PC-9 (cell line): ENCODE measurements at regions not wholly inside any gene's neighbourhood (a gene's known extent, or its start where the extent isn't known, plus 50 kb on each side); places are given as distances from the start of the nearest gene placed in this dataset.
"Not testable (repeated sequence)": the region's sequence is repeated elsewhere in the genome, so short reads cannot be mapped to it uniquely, and the experiment has no call there.

Experiments
- BruUV-seq: library from RNA; stranded (reverse); fragments of 400-500 nt; replicated peaks from 2 replicates; lab custom pipeline; 2021; lab: Mats Ljungman, UMichigan
- CTCF ChIA-PET: fragments of 300-600 bp; sonication (Branson Sonifier 250); formaldehyde crosslinking; loops from one replicate; lab custom pipeline; 2022; ENCODE audit warnings: antibody characterized with exemption; lab: Charles Lee
- POLR2A ChIA-PET: fragments of 300-600 bp; sonication (Branson Sonifier 250); formaldehyde crosslinking; loops from one replicate; lab custom pipeline; 2022; ENCODE audit warnings: antibody characterized with exemption; ENCODE audit not compliant: unreplicated experiment; lab: Charles Lee
- DNase-seq, 2 experiments: peaks; one replicate each; pipeline versions ENCODE4 v3.0.0 to v3.0.0-alpha.2; 2015 to 2022; ENCODE audit warnings: mixed read lengths in 1 of 2
- H2AFZ ChIP-seq: fragments of 200-600 bp; sonication (generic); 2 replicates; pipeline ENCODE4 v1.8.1; 2017; ENCODE audit warnings: antibody characterized with exemption
- H3F3A ChIP-seq: fragments of 200-600 bp; sonication (generic); 2 replicates; pipeline ENCODE4 v1.8.1; 2017; ENCODE audit warnings: antibody characterized with exemption, mild to moderate bottlenecking, low read depth; ENCODE audit not compliant: insufficient read depth
- H3K27ac ChIP-seq: fragments of 200-600 bp; sonication (generic); 2 replicates; pipeline ENCODE4 v1.6.1; 2016; ENCODE audit warnings: mixed run types
- H3K27me3 ChIP-seq: fragments of 200-600 bp; sonication (generic); 2 replicates; pipeline ENCODE4 v1.6.1; 2016; ENCODE audit warnings: low read depth, mixed run types; ENCODE audit not compliant: insufficient read depth
- H3K36me3 ChIP-seq: fragments of 200-600 bp; sonication (generic); 2 replicates; pipeline ENCODE4 v1.6.1; 2016; ENCODE audit warnings: low read depth, mixed run types
- H3K4me1 ChIP-seq: fragments of 200-600 bp; sonication (generic); replicated peaks from 2 replicates; pipeline ENCODE4 v1.6.1; 2016; ENCODE audit warnings: mixed run types; ENCODE audit not compliant: insufficient read depth
- H3K4me2 ChIP-seq: fragments of 200-600 bp; sonication (generic); 2 replicates; pipeline ENCODE4 v1.6.1; 2017; ENCODE audit warnings: mixed run types
- H3K4me3 ChIP-seq: fragments of 200-600 bp; sonication (generic); 2 replicates; pipeline ENCODE4 v1.6.1; 2016; ENCODE audit warnings: mixed run types
- H3K79me2 ChIP-seq: fragments of 200-600 bp; sonication (generic); 2 replicates; pipeline ENCODE4 v1.6.1; 2017; ENCODE audit warnings: low read depth, mixed run types
- H3K9me2 ChIP-seq: fragments of 200-600 bp; sonication (generic); 2 replicates; pipeline ENCODE4 v1.8.1; 2017; ENCODE audit warnings: mild to moderate bottlenecking; ENCODE audit not compliant: insufficient read depth
- H3K9me3 ChIP-seq: fragments of 200-600 bp; sonication (generic); 2 replicates; pipeline ENCODE4 v1.8.1; 2016; ENCODE audit warnings: low read depth; ENCODE audit not compliant: insufficient read depth
- H4K20me1 ChIP-seq: fragments of 200-600 bp; sonication (generic); 2 replicates; pipeline ENCODE4 v1.8.1; 2017; ENCODE audit not compliant: insufficient read depth
- EZH2 ChIP-seq: fragments of 200-600 bp; sonication (generic); IDR thresholded peaks from 2 replicates; pipeline ENCODE4 v1.8.0; 2017; ENCODE audit warnings: antibody characterized with exemption, low read depth
- intact Hi-C: fragments of 100-400 bp; cut with micrococcal nuclease; formaldehyde crosslinking; loops from one replicate; pipeline ENCODE4 v1.10.0; 2022; ENCODE audit not compliant: unreplicated experiment
- TF ChIP-seq, protein P1 (sequence below): fragments of 200-600 bp; sonication (generic); conservative IDR thresholded peaks from 2 replicates; pipeline ENCODE4 v1.6.1; 2017; ENCODE audit warnings: mixed run types, antibody characterized with exemption, mild to moderate bottlenecking, moderate library complexity

DNA sequence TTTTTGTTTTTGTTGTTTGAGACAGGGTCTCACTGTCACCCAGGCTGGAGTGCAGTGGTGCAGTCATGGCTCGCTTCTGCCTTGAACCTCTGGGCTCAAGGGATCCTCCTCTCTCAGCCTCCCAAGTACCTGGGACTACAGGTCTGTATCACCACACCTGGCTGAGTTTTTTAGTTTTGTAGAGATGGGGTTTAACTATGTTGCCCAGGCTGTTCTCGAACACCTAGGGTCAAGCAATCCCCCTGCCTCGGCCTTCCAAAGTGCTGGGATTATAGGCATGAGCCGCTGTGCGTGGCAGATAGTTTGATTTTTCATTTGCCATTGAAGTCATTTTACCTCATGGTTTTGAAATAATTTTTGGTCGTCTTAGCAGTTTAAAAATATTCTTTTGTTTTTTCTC is 94.3 kb upstream of the EIF5 start:
- POLR2A ChIA-PET, result no interaction called here

DNA sequence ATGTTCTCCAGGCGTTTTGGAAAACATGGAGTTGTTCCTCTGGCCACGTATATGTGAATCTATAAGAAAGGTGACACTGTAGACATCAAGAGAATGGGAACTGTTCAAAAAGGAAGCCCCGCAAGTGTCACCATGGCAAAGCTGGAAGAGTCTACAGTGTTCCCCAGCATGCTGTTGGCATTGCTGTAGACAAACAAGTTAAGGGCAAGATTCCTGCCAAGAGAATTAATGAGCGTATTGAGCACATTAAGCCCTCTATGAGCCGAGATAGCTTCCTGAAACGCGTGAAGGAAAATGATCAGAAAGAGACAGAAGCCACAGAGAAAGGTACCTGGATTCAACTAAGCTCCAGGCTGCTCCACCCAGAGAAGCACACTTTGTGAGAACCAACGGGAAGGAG is 92.5 kb upstream of the EIF5 start:
- Histone ChIP-seq H3K27me3 (no peaks in the 10 kb centered on the region), H3K4me3 (no peak overlapping the region), H3K36me3 (no peaks in the 10 kb centered on the region), H2AFZ (no peak overlapping the region), H4K20me1 (no peaks in the 10 kb centered on the region), H3K27ac (no peak overlapping the region), H3K4me2 (no peak overlapping the region), H3F3A (peaks cover 32% of the 10 kb centered on the region), H3K9me2 (no peaks in the 10 kb centered on the region), H3K9me3 (peaks cover 30% of the 10 kb centered on the region), H3K4me1 (peaks cover 20% of the 10 kb centered on the region), H3K79me2 (no peaks in the 10 kb centered on the region)
- DNase-seq, result no peak
- no peak for TF ChIP-seq EZH2
- TF ChIP-seq, protein P1, sequence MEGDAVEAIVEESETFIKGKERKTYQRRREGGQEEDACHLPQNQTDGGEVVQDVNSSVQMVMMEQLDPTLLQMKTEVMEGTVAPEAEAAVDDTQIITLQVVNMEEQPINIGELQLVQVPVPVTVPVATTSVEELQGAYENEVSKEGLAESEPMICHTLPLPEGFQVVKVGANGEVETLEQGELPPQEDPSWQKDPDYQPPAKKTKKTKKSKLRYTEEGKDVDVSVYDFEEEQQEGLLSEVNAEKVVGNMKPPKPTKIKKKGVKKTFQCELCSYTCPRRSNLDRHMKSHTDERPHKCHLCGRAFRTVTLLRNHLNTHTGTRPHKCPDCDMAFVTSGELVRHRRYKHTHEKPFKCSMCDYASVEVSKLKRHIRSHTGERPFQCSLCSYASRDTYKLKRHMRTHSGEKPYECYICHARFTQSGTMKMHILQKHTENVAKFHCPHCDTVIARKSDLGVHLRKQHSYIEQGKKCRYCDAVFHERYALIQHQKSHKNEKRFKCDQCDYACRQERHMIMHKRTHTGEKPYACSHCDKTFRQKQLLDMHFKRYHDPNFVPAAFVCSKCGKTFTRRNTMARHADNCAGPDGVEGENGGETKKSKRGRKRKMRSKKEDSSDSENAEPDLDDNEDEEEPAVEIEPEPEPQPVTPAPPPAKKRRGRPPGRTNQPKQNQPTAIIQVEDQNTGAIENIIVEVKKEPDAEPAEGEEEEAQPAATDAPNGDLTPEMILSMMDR, result no peak
- POLR2A ChIA-PET, result no interaction called here
- no TSS peak for BruUV-seq
- intact Hi-C loops, result no loop called here
- CTCF ChIA-PET, result no interaction called here

More for the DNA sequence above, 94.3 kb upstream of the EIF5 start:
- H3K4me1 ChIP-seq, result peaks cover 2% of the 10 kb centered on the region; the same call in 1 of the 2 replicates
- no peak for TF ChIP-seq EZH2
- TF ChIP-seq, protein P1, result no peak
- peaks cover 30% of the 10 kb centered on the region for H3K9me3 ChIP-seq
- no peaks in the 10 kb centered on the region for H3K27me3 ChIP-seq
- no peaks in the 10 kb centered on the region for H3K9me2 ChIP-seq
- intact Hi-C loops, result no loop called here
- H3K36me3 ChIP-seq, result no peaks in the 10 kb centered on the region
- no peaks in the 10 kb centered on the region for H4K20me1 ChIP-seq
- no TSS peak for BruUV-seq
- H3K79me2 ChIP-seq, result no peaks in the 10 kb centered on the region
- H3K4me2 ChIP-seq, result no peak overlapping the region
- CTCF ChIA-PET, result no interaction called here
- DNase-seq, result no peak
- H3K27ac ChIP-seq, result no peak overlapping the region
- H2AFZ ChIP-seq, result no peak overlapping the region
- no peak overlapping the region for H3K4me3 ChIP-seq
- peaks cover 14% of the 10 kb centered on the region for H3F3A ChIP-seq

DNA sequence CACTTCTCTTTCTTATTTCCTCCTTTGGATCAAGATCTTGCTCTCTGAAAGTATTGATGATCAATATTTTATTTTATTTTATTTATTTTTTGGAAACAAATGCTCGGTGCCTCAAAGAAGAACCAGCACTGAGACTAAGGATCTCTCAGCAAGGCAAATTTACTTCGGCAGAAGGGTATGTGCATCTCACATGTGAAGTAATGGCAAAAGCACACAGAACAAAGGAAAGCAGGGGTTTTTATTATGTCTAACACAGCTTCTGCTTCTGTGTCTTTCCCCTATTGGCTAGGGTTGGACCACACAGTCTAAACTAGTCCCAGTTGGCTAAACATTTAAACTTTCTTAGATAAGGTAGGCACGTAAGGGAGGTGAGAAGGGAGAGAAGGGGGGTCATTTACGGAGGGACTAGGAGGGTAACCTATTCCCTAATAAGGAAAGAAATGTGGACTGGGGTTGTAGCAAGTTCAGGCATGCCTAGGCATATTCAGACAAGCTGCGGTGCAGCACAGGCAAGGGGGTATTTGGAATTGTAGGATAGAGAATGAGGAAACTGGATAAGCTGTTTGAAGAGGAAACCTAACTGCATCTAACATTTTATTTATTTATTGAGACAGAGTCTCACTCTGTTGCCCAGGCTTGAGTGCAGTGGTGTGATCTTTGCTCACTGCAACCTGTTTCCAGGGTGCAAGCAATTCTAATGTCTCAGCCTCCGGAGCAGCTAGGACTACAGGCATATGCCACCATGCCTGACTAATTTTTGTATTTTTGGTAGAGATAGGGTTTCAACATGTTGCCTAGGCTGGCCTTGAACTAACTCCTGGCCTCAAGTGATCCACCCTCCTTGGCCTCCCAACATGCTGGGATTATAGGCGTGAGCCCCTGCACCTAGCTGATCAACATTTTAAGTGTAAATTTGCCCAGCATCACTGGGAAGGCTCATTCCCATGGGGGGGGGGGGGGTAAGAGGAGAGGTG is 90.0 kb upstream of the EIF5 start:
- no peaks in the 10 kb centered on the region for H3K9me2 ChIP-seq
- no peak overlapping the region for H3K4me3 ChIP-seq
- no TSS peak for BruUV-seq
- ChIA-PET CTCF (interaction anchor here (0.7 kb wide), 1 partner anchor 1148 kb away, joined by 3 read pairs; no protein-coding TSS in a partner anchor), POLR2A (no interaction called here)
- no peaks in the 10 kb centered on the region for H3K36me3 ChIP-seq
- H4K20me1 ChIP-seq, result no peaks in the 10 kb centered on the region
- no peaks in the 10 kb centered on the region for H3K79me2 ChIP-seq
- peaks cover 47% of the 10 kb centered on the region for H3F3A ChIP-seq
- no peaks in the 10 kb centered on the region for H3K27me3 ChIP-seq
- DNase-seq, result no peak
- peaks cover 45% of the 10 kb centered on the region for H3K4me1 ChIP-seq
- no peak for TF ChIP-seq EZH2
- TF ChIP-seq, protein P1, result no peak
- no peak overlapping the region for H3K27ac ChIP-seq
- H3K9me3 ChIP-seq, result peaks cover 13% of the 10 kb centered on the region
- H2AFZ ChIP-seq, result no peak overlapping the region
- intact Hi-C loops, result no loop called here
- H3K4me2 ChIP-seq, result no peak overlapping the region

DNA sequence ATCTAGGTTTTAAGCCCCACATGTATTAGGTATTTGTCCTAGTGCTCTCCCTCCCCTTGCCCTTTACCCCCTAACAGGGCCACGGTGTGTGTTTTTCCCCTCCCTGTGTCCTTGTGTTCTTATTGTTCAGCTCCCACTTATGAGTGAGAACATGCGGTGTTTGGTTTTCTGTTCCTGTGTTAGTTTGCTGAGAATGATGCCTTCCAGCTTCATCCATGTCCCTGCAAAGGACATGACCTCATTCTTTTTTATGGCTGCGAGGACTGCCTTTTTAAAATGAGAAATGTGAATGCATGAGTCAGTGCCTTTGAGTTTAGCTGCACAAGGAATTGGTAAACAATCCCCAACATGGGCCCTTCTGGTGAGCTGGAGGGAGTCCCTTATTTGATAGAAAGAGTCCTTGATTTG is 88.4 kb upstream of the EIF5 start:
- intact Hi-C loops, H3K4me3 ChIP-seq, H3K36me3 ChIP-seq, H3K79me2 ChIP-seq, H3K27me3 ChIP-seq, H3K9me3 ChIP-seq, H4K20me1 ChIP-seq, BruUV-seq, H2AFZ ChIP-seq, H3K9me2 ChIP-seq: not testable (repeated sequence)
- Histone ChIP-seq H3K4me2 (peak overlapping the region; percentile 46), H3F3A (peaks cover 52% of the 10 kb centered on the region), H3K27ac (peak overlapping the region; percentile 65), H3K4me1 (peaks cover 61% of the 10 kb centered on the region)
- CTCF ChIA-PET, result interaction anchor here (1.2 kb wide), 1 partner anchor 140 kb away, joined by 4 read pairs; no protein-coding TSS in a partner anchor
- POLR2A ChIA-PET, result interaction anchor here (0.5 to 1.1 kb wide), 6 partner anchors 13 to 433 kb away, joined by 3 to 18 read pairs (median 4); no protein-coding TSS in a partner anchor
- peak in 1 of 2 experiments; percentile 93 for DNase-seq
